K562 (cell line): ENCODE measurements at regions not wholly inside any gene's neighbourhood (a gene's known extent, or its start where the extent isn't known, plus 50 kb on each side); places are given as distances from the start of the nearest gene placed in this dataset.

Experiments
- ATAC-seq: fragments of 200-7000 bp; cut with Tn5 transposase; 3 replicates; pipeline ENCODE4 v1.9.1; 2020; ENCODE audit warnings: moderate library complexity
- BruUV-seq: library from RNA; stranded (reverse); fragments of 400-500 nt; replicated peaks from 2 replicates; lab custom pipeline; 2021; lab: Mats Ljungman, UMichigan
- CTCF ChIA-PET: fragments of 300-600 bp; formaldehyde crosslinking; extraction: SDS; loops from one replicate; lab custom pipeline; 2021; ENCODE audit warnings: low intra/inter-chr PET ratio; lab: Yijun Ruan, JAX
- POLR2A ChIA-PET: fragments of 300-600, 350-650 bp; sonication (Branson Sonifier 250); formaldehyde crosslinking; extraction: SDS; loops from one replicate; lab custom pipeline; 2021; ENCODE audit warnings: antibody characterized with exemption, inconsistent platforms; lab: Yijun Ruan, JAX
- DNase-seq, 4 experiments: peaks; one replicate each; pipeline versions ENCODE4 v3.0.0 to v3.0.0-alpha.2; 2011 to 2018; ENCODE audit warnings: low spot score in 3 of 4, mixed read lengths in 3 of 4; ENCODE audit errors: extremely low read depth in 1 of 4
- FAIRE-seq: peaks from 2 replicates; lab custom pipeline; 2011; peaks lifted over from hg19 to GRCh38; lab: Jason Lieb, UNC
- H2AFZ ChIP-seq: 2 replicates; pipeline ENCODE4 v1.6.0; 2011; ENCODE audit warnings: low read depth, low read length, control low read depth, inconsistent platforms
- H3K27ac ChIP-seq: fragments of 200-600 bp; 3 replicates; pipeline ENCODE4 v1.8.0; 2011; ENCODE audit warnings: low read depth, mild to moderate bottlenecking, control low read depth, inconsistent platforms, low read length, moderate library complexity, mixed read lengths; ENCODE audit errors: extremely low read depth
- H3K27me3 ChIP-seq, 2 experiments: fragments of 300-600 bp in 1 of 2; 2 replicates in 1 of 2; 3 replicates in 1 of 2; pipeline versions ENCODE4 v1.6.0 to v1.8.0; 2011; ENCODE audit warnings: inconsistent platforms in 2 of 2, low read length in 2 of 2, mild to moderate bottlenecking in 1 of 2, mixed read lengths in 1 of 2, moderate library complexity in 1 of 2; ENCODE audit not compliant: control insufficient read depth in 2 of 2, insufficient read depth in 2 of 2
- H3K36me3 ChIP-seq: fragments of 300-600 bp; 3 replicates; pipeline ENCODE4 v1.8.0; 2011; ENCODE audit warnings: mild to moderate bottlenecking, low read length, inconsistent platforms; ENCODE audit not compliant: control insufficient read depth, insufficient read depth
- H3K4me1 ChIP-seq, 2 experiments: fragments of 200-600 bp in 1 of 2; replicated peaks in 1 of 2; 2 replicates in 1 of 2; 3 replicates in 1 of 2; pipeline versions ENCODE4 v1.5.1 to v1.8.0; 2011; ENCODE audit warnings: inconsistent platforms in 2 of 2, low read length in 2 of 2, mild to moderate bottlenecking in 1 of 2, mixed read lengths in 1 of 2, moderate library complexity in 1 of 2; ENCODE audit not compliant: control insufficient read depth in 2 of 2, insufficient read depth in 2 of 2
- H3K4me2 ChIP-seq: 2 replicates; pipeline ENCODE4 v1.6.1; 2011; ENCODE audit warnings: low read length, control low read depth, inconsistent platforms, mixed read lengths; ENCODE audit not compliant: insufficient read depth
- H3K4me3 ChIP-seq: fragments of 200-600 bp; sonication (generic), shearing (Covaris generic); 2 replicates; pipeline ENCODE4 v1.5.1; 2016; ENCODE audit warnings: control low read depth, inconsistent platforms
- H3K79me2 ChIP-seq: fragments of 200-600 bp; 3 replicates; pipeline ENCODE4 v1.8.0; 2011; ENCODE audit warnings: low read length, inconsistent platforms; ENCODE audit not compliant: control insufficient read depth, insufficient read depth
- H3K9ac ChIP-seq, 2 experiments: 2 replicates each; pipeline versions ENCODE4 v1.6.0 to v1.6.1; 2011; ENCODE audit warnings: low read depth in 2 of 2, low read length in 2 of 2, control low read depth in 1 of 2, inconsistent platforms in 1 of 2, mild to moderate bottlenecking in 1 of 2, mixed read lengths in 1 of 2; ENCODE audit not compliant: insufficient read depth in 1 of 2
- H3K9me1 ChIP-seq: one replicate; pipeline ENCODE4 v1.6.0; 2011; ENCODE audit warnings: inconsistent platforms, mild to moderate bottlenecking, low read length, moderate library complexity; ENCODE audit not compliant: control insufficient read depth, insufficient read depth
- H3K9me3 ChIP-seq: replicated peaks from 2 replicates; pipeline ENCODE4 v1.5.1; 2011; ENCODE audit warnings: low read depth, low read length, inconsistent platforms; ENCODE audit not compliant: control insufficient read depth, insufficient read depth
- H4K20me1 ChIP-seq: replicated peaks from 2 replicates; pipeline ENCODE4 v1.6.1; 2011; ENCODE audit warnings: low read length, inconsistent platforms, mixed read lengths; ENCODE audit not compliant: control insufficient read depth, insufficient read depth
- BCOR ChIP-seq: fragments of 450-650 bp; IDR thresholded peaks from 2 replicates; pipeline ENCODE4 v1.6.1; 2016
- GABPB1 ChIP-seq: sonication (generic); formaldehyde crosslinking; IDR thresholded peaks from 2 replicates; pipeline ENCODE4 v1.8.0; 2022; ENCODE audit warnings: mild to moderate bottlenecking, missing genetic modification reagents
- MTF1 ChIP-seq: fragments of 250-450 bp; sonication (Bioruptor Pico); IDR thresholded peaks from 2 replicates; pipeline ENCODE4 v1.9.0; 2021; ENCODE audit warnings: moderate library complexity, mild to moderate bottlenecking, inconsistent platforms, borderline replicate concordance
- PHTF2 ChIP-seq: fragments of 250-450 bp; sonication (Bioruptor Pico); IDR thresholded peaks from 2 replicates; pipeline ENCODE4 v1.5.0; 2021; ENCODE audit warnings: mild to moderate bottlenecking
- PTRF ChIP-seq: fragments of 450-650 bp; IDR thresholded peaks from 2 replicates; pipeline ENCODE4 v1.6.1; 2016; ENCODE audit warnings: mild to moderate bottlenecking, missing genetic modification characterization, missing compliant biosample characterization
- WGBS: fragments of 100-300 bp; shearing (Covaris generic); methylation state at CpG from one replicate; pipeline ENCODE4 v1.1.6; 2016; ENCODE audit warnings: low coverage, mixed read lengths; ENCODE audit not compliant: insufficient coverage; ENCODE audit errors: missing lambda C conversion rate; 5-methylcytosine and 5-hydroxymethylcytosine counted together
- in situ Hi-C: fragments of 300-500 bp; cut with MboI; formaldehyde crosslinking; loops from 4 replicates; pipeline ENCODE4 v1.15.0; 2018; ENCODE audit warnings: inconsistent platforms, mixed read lengths
- intact Hi-C: fragments of 100-400 bp; cut with micrococcal nuclease; formaldehyde crosslinking; loops from 2 replicates; pipeline ENCODE4 v1.14.2; 2022
- TF ChIP-seq, protein P1 (sequence below): fragments of 150-350 bp; conservative IDR thresholded peaks from 2 replicates; pipeline ENCODE4 v1.6.1; 2014; ENCODE audit warnings: low read length

DNA sequence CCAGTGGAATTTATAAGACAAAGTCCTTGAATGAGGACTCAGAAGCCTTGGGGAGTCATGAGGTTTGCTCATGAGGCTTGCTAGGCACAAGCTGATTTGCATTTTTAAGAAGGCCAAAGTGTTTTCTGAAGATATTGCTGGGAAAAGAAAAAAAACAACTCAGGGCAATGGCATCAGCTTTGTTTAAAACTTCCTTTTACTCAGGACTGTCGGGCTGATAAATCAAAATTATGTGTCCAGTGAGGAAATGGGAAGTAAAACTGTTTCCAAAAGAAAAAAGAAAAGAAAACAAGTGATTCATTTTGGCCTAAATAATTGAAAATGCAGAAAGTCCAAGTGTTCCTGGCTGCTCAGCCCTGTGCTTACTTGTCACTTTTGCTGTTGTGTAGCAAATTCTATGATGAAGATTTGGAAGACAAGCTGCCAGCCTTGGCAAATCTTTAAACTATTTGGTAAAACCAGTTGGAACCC is 282.4 kb downstream of the HLX start:
- Histone ChIP-seq H3K27me3 (no peaks in the 10 kb centered on the region), H3K36me3 (no peaks in the 10 kb centered on the region), H3K4me3 (no peak overlapping the region), H3K9ac (no peak overlapping the region), H2AFZ (no peak overlapping the region), H3K27ac (no peak overlapping the region), H3K4me1 (no peaks in the 10 kb centered on the region)
- in situ Hi-C loops, result no loop called here
- POLR2A ChIA-PET, result no interaction called here
- FAIRE-seq (no peak), DNase-seq (no peak), ATAC-seq (no peak)
- intact Hi-C loops, result no loop called here
- 0% methylated on average over 1 of the region's 1 CpG for WGBS
- CTCF ChIA-PET, result no interaction called here
- TF ChIP-seq MTF1 (CRISPR knock-in tag) (no peak), GABPB1 (CRISPR knock-in tag) (no peak), BCOR (no peak)
- TF ChIP-seq, all 486 proteins: peak for 0
- Histone ChIP-seq H3K9me1 (no peaks in the 10 kb centered on the region), H3K79me2 (no peaks in the 10 kb centered on the region), H4K20me1 (no peaks in the 10 kb centered on the region), H3K4me2 (no peak overlapping the region), H3K9me3 (no peaks in the 10 kb centered on the region)
- BruUV-seq, result no TSS peak

DNA sequence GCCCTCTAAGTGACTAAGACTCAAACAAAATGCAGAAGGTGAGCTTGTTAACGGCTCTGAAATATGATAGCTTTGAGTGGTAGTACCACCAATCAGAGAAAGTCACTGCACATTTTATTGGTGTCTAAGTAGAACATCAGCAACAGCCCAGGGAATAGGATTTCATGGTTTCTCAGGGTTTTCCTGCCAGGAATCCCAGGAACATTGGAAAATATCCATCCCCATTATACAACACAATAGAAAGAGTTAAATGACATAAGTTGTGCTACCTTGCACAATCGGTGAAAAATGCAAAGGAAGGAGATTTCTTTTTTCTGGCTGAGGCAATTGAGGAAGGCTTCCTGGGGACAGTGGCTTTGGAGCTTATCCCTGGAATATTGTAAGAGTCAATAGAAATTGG is 283.1 kb downstream of the HLX start:
- no peak for DNase-seq
- Histone ChIP-seq H3K4me2 (no peak overlapping the region), H3K9ac (no peak overlapping the region), H3K27me3 (no peaks in the 10 kb centered on the region), H3K9me1 (no peaks in the 10 kb centered on the region), H3K79me2 (no peaks in the 10 kb centered on the region), H3K27ac (no peak overlapping the region)
- CTCF ChIA-PET, result no interaction called here
- intact Hi-C loops, result no loop called here
- TF ChIP-seq PHTF2 (CRISPR knock-in tag) (no peak), PTRF (tag) (no peak)
- TF ChIP-seq, protein P1, sequence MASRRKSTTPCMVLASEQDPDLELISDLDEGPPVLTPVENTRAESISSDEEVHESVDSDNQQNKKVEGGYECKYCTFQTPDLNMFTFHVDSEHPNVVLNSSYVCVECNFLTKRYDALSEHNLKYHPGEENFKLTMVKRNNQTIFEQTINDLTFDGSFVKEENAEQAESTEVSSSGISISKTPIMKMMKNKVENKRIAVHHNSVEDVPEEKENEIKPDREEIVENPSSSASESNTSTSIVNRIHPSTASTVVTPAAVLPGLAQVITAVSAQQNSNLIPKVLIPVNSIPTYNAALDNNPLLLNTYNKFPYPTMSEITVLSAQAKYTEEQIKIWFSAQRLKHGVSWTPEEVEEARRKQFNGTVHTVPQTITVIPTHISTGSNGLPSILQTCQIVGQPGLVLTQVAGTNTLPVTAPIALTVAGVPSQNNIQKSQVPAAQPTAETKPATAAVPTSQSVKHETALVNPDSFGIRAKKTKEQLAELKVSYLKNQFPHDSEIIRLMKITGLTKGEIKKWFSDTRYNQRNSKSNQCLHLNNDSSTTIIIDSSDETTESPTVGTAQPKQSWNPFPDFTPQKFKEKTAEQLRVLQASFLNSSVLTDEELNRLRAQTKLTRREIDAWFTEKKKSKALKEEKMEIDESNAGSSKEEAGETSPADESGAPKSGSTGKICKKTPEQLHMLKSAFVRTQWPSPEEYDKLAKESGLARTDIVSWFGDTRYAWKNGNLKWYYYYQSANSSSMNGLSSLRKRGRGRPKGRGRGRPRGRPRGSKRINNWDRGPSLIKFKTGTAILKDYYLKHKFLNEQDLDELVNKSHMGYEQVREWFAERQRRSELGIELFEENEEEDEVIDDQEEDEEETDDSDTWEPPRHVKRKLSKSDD, result no peak
- TF ChIP-seq, all 486 proteins: peak for 0
- H3K4me3 ChIP-seq, result no peak overlapping the region
- no TSS peak for BruUV-seq
- H4K20me1 ChIP-seq, result no peaks in the 10 kb centered on the region
- H3K36me3 ChIP-seq, result no peaks in the 10 kb centered on the region
- in situ Hi-C loops, result no loop called here
- H2AFZ ChIP-seq, result no peak overlapping the region
- ATAC-seq (no peak), FAIRE-seq (no peak)
- POLR2A ChIA-PET, result no interaction called here
- no peaks in the 10 kb centered on the region for H3K9me3 ChIP-seq
- 2% methylated on average over 2 of the region's 2 CpGs for WGBS
- H3K4me1 ChIP-seq, result no peaks in the 10 kb centered on the region
